ENCODE measurements at regions not wholly inside any gene's neighbourhood (a gene's known extent, or its start where the extent isn't known, plus 50 kb on each side); places are given as distances from the start of the nearest gene placed in this dataset.
"Not testable (repeated sequence)": the region's sequence is repeated elsewhere in the genome, so short reads cannot be mapped to it uniquely, and the experiment has no call there.

DNA sequence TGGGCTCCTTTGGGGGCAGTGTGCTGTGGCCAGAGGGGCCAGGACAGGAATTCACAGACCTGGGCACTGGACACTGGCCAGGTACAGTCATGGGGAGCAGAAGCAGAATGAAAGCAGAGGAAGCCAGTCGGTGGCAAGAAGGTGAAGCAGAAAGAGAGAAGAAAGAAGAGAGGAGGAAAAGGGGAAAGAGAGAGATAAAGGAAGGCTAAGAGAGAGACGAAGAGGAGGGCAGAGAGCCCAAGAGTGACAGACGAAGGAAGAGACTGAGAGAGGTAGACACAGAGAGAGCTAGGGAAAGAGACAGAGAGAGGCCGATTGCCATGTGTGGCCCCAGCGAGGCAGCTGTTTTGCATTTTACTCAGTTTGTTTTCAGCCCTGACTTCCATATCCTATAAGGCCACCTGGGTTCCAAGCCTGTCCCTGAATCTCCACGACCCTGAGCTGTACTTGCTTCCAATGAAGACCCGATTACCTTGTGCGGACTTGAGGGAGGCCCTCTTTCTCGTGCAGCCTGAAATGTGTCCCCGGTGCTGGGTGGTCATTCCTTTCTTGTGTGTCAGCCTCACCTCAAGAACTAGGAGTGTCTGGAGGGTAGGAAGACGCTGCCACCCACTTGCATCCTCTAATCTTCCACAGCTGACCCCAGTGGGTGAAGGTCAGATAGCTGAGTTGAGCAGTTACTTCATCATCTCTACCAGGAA, 73.9 kb downstream of the LSM3 start:
- DNase-seq (ENCODE audit: low spot score): no peak

DNA sequence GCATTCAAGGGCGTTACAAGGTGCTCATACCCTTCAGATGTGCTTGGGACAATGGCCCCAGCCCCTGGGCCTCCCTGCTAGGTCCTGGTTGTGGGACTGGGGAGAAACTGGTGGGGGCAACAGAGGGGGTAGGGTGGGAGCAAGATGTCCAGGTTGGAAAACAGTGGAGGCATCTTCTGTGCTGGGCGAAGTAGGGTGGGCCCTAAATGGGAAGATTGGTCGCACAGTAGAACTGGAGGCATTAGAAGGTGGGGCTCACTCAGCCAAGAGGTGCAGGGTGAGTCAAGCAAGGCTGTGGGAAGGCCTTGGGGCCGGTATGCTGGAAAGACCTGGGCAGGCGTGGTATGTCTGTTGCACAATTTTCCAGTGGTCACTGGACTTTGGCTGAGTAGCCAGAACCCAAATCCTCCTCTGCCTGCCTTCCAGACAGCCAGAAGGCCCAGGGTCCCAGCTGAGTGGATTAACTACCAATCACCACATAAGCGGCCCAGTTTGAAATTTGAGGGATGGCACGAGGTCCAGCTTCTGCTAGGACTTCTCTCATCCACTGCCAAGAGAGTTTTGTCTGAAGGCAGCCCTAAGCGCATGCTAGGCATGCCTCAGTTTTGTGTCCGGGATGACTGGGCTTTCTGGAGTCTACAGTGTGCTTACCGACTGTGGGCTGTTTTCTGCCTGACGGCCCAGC, 74.5 kb downstream of the LSM3 start:
- DNase-seq (ENCODE audit: low spot score): peak; percentile 21

DNA sequence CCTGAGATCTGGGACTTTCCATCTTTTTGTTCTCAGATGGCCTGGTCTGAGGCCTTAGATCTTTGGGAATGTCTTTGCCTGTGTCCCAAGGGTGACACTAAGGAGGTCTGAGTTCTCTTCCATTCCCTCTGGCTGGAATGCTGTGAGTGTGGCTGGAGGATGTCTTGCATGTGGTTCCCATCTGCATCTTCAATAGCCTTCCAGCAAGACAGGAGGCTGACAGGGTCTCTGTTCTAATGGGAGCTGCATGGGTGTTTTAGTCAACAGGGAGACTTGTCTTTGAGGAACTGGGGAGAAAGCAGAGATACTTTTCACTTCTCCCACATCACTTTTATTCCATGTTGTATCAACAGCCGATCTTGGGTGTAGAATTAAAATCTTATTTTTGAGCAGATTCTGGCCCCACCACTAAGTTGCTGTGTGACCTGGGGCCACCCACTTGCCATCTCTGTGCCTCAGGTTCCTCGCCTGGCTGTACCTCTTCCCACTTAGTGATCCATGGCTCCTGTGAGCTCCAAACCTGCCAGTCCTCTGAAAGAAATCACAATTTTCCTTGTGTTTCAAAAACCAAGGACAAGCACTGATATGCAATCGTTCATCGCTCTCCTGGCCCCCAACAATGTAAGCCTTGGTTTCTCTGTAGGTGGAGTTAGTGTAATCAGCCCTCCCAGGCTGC, 75.2 kb downstream of the LSM3 start:
- no peak for DNase-seq (ENCODE audit: low spot score)

GRCh38 chr3:14254812-14255702, 76.4 kb downstream of the LSM3 start:
- DNase-seq (ENCODE audit: low spot score): no peak

GRCh38 chr3:14256046-14256445, 77.4 kb downstream of the LSM3 start:
- DNase-seq (ENCODE audit: low spot score): no peak

GRCh38 chr3:14256561-14257342, 78.1 kb downstream of the LSM3 start:
- DNase-seq (ENCODE audit: low spot score): no peak

DNA sequence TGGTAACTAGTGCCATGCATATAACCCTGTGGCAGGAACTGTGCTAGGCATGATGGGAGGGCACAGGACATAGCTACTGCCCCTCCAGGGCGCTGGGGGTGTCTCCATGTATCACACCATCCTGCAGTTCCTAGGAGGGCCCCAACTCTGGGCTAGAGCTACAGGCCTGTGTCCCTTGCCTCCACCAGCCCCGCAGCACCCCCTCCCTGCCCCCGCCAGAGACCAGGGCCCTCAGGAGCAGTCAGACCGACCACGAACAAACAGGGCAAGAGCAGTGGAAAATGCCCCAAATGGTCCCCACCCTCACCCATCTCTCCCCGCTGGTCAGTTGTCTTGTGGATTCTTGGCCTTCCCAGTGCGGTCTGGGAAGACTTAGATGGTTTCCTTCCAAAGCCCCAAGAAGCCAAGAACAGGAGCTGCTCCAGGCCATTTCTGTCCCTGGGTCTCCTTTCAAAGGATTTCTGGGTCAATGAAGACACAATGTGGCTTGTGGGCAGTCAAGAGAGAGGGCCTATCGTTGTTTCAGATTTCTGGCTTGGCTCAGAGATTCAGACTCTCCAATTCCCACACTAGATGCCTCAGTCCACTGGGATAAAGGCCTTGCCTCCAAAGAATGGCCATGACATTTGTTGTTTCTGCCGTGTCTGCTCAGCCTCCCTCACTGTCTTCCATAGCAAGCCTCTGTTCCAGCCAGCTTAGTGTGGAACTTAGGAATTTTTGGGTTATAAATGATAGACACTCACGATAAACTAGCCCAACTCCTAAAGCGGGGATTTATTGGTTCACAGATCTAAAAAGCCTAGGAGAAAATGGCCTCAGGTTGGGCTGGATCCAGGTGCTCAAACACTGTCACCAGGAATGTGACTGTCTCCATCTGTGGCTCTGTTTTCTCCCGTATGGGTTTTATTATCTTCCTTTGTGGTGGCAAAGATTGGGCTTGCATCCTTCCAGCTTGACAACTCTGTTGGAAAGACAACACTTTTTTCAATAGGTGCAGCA, 80.6 kb downstream of the LSM3 start:
- no peak for DNase-seq (ENCODE audit: low spot score)

- no peak for DNase-seq (ENCODE audit: low spot score)
Observed at GRCh38 chr3:14260463-14260862, 81.8 kb downstream of the LSM3 start.

DNA sequence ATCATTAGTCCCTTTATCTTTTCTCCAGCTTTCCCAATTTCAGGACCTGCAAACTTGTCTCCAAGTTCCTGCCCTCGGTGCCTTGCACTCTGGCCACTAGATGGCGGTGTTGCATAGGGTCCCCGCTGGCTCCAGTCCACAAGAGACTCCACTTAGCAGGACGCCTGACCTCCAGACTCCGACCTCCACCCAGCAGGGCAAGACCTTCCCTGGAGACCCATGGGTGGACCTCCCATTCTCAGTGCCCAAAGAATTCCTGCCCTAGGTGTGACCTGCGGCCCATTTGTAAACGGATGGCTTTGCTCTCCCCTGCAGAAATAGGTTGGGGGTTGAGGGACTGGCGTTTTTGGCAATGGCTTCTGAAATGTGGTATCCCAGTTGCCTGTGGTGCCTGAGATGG, 82.6 kb downstream of the LSM3 start:
- DNase-seq (ENCODE audit: low spot score): peak; percentile 73

- no peak for DNase-seq (ENCODE audit: low spot score)
Observed at GRCh38 chr3:14262212-14262611, 83.6 kb downstream of the LSM3 start.

DNA sequence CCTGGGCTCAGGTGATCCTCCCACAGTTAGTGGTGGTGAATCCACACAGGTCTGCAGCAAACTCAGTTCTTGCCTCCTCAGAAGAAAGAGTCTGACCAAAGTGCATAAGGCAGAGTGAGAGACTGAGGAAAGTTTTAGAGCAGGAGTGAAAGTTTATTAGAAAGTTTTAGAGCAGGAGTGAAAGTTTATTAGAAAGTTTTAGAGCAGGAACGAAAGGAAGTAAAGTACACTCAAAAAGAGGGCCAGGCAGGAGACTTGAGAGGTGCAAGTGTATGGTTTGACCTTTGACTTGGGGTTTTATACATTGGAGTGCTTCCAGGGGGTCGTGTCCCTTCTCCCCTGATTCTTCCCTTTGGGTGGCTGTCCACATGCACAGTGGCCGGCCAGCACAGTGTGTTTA, 84.2 kb downstream of the LSM3 start:
- no peak for DNase-seq (ENCODE audit: low spot score)

DNA sequence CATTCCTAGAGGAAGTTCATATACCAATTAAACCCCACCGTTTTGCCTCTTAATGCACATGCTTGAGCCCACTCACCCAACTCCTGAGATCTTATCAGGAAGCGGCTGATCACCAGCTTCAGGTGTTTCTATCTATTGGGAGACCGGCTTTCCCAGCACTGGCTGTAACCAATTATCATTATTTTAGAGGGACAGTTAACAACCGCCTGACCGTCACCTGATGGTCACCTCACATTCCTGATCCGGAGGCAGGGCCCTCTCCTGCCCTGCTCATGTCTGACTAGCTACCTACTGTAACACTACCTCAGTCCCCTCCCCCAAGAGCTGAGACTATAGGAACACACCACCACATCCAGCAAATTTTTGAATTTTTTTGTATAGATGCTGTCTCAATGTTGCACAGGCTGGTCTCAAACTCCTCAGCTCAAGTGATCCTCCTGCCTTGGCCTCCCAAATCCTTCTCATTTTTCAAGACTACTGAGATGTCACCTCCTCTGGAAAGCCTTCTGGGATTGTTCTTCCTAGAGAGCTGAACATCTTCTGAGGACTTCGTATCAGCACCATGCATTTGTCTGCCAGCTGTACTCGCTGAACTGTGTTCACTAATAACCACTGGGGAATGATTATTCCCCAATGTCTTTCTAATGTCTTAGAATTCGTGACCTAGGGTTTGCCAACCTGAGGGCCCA, 84.8 kb downstream of the LSM3 start:
- no peak for DNase-seq (ENCODE audit: low spot score)

DNA sequence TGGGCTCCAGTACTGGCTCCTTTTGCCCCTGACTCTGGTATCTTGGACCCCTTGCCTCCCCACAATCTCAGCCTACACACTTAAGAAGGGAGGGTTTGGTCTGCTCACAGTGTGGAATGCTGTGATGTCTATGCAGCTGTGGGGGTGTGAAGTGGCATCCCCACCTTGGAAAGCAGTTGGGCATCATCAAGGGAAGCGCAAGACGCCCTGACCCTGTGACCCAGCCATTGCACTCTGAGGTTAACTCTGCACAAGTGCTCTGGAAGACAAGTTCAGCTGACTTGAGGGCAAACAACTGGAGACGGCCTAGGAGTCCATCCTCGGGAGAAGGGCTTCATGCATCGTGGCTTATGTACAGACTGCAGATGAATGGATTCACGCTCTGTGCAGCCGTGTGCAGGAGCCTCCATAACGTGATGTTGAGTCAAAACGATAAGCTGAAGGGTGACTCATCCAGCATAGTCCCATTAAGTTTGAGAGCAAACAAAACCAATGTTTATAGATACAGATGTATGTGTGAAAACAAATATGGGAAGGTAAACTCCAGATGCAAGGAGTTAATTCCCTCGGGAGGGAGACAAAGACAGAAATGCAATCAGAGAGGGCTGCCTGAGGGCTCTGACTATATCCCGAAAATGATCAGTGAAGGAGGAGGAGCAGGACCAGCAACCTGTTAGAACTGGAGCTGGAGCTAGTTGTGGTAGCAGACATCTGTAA, 86.8 kb downstream of the LSM3 start:
- peak; percentile 68 for DNase-seq (ENCODE audit: low spot score)

DNA sequence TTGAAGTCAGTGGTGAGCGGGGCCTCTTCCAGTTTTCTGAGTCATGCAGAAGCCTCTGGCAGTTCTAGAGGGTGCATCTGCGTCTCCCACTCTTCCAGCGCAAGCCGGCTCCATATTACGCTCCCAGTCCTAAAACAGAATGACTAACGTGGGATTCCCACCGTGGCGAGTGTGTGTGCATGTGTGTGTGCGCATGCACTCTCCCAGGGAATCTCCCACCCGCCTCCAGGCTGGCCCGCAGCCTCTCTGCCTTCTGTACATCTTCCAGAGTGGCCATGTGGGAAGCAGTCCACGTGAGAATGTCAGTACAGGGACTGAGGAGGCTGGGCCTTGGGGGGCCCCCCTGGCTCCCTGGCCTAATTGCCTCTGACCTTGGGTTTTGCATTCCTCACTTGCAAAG, 87.7 kb downstream of the LSM3 start:
- DNase-seq (ENCODE audit: low spot score): no peak

GRCh38 chr3:14267976-14268375, 89.4 kb downstream of the LSM3 start:
- peak; percentile 29 for DNase-seq (ENCODE audit: low spot score)

GRCh38 chr3:14268897-14269296, 90.3 kb downstream of the LSM3 start:
- DNase-seq (ENCODE audit: low spot score): no peak

- not testable (repeated sequence) for DNase-seq (ENCODE audit: low spot score)
Observed at GRCh38 chr3:14272041-14272958, 93.7 kb downstream of the LSM3 start.
